Glutamatergic neuron (in vitro differentiated cells): ENCODE measurements at regions not wholly inside any gene's neighbourhood (a gene's known extent, or its start where the extent isn't known, plus 50 kb on each side); places are given as distances from the start of the nearest gene placed in this dataset.

ENCODE experiments used
- DNase-seq: peaks from one replicate; pipeline ENCODE4 v3.0.0; 2022
- H3K27ac Mint-ChIP-seq: one replicate; pipeline ENCODE4 v1.8.0; 2020; ENCODE audit warnings: mild to moderate bottlenecking, mixed read lengths, inconsistent platforms; ENCODE audit not compliant: unreplicated experiment
- H3K27me3 Mint-ChIP-seq: one replicate; pipeline ENCODE4 v1.8.0; 2020; ENCODE audit warnings: mild to moderate bottlenecking, moderate library complexity, mixed read lengths, inconsistent platforms; ENCODE audit not compliant: unreplicated experiment
- H3K36me3 Mint-ChIP-seq: one replicate; pipeline ENCODE4 v1.8.0; 2020; ENCODE audit warnings: mild to moderate bottlenecking, mixed read lengths, inconsistent platforms; ENCODE audit not compliant: unreplicated experiment
- H3K4me1 Mint-ChIP-seq: one replicate; pipeline ENCODE4 v1.8.0; 2020; ENCODE audit warnings: mild to moderate bottlenecking, low read depth, mixed read lengths, inconsistent platforms; ENCODE audit not compliant: unreplicated experiment
- H3K4me3 Mint-ChIP-seq: one replicate; pipeline ENCODE4 v1.8.0; 2020; ENCODE audit warnings: mild to moderate bottlenecking, mixed read lengths, inconsistent platforms; ENCODE audit not compliant: unreplicated experiment
- H3K9me3 Mint-ChIP-seq: one replicate; pipeline ENCODE4 v1.8.0; 2020; ENCODE audit warnings: mild to moderate bottlenecking, moderate library complexity, mixed read lengths, inconsistent platforms; ENCODE audit not compliant: unreplicated experiment
- CTCF ChIP-seq: fragments of 200-600 bp; sonication (generic); IDR thresholded peaks from one replicate; pipeline ENCODE4 v1.5.0; 2021; ENCODE audit not compliant: partially characterized antibody, unreplicated experiment

GRCh38 chr2:42969231-42970150, 177.1 kb upstream of the HAAO start:
- no peak overlapping the region for H3K27ac Mint-ChIP-seq

GRCh38 chr2:42967959-42968674, 175.7 kb upstream of the HAAO start:
- H3K9me3 Mint-ChIP-seq = no peaks in the 10 kb centered on the region
- H3K4me3 Mint-ChIP-seq = no peak overlapping the region
- DNase-seq = no peak
- no peak overlapping the region for H3K27ac Mint-ChIP-seq
- H3K36me3 Mint-ChIP-seq = no peaks in the 10 kb centered on the region
- H3K27me3 Mint-ChIP-seq = peaks cover 3% of the 10 kb centered on the region
- no peak for TF ChIP-seq CTCF
- no peaks in the 10 kb centered on the region for H3K4me1 Mint-ChIP-seq

More at GRCh38 chr2:42969231-42970150, 177.1 kb upstream of the HAAO start:
- TF ChIP-seq CTCF = no peak
- Mint-ChIP-seq H3K4me3 (no peak overlapping the region), H3K27me3 (peaks cover 7% of the 10 kb centered on the region), H3K36me3 (no peaks in the 10 kb centered on the region), H3K9me3 (no peaks in the 10 kb centered on the region), H3K4me1 (no peaks in the 10 kb centered on the region)
- DNase-seq = no peak

GRCh38 chr2:42965910-42966309, 173.5 kb upstream of the HAAO start:
- peaks cover 3% of the 10 kb centered on the region for H3K27me3 Mint-ChIP-seq
- no peak for DNase-seq
- no peak overlapping the region for H3K27ac Mint-ChIP-seq
- H3K4me1 Mint-ChIP-seq = peaks cover 7% of the 10 kb centered on the region
- no peak overlapping the region for H3K4me3 Mint-ChIP-seq
- TF ChIP-seq CTCF = no peak
- H3K36me3 Mint-ChIP-seq = no peaks in the 10 kb centered on the region
- H3K9me3 Mint-ChIP-seq = no peaks in the 10 kb centered on the region

GRCh38 chr2:42965196-42965595, 172.8 kb upstream of the HAAO start:
- no peaks in the 10 kb centered on the region for H3K36me3 Mint-ChIP-seq
- peaks cover 9% of the 10 kb centered on the region for H3K4me1 Mint-ChIP-seq
- peaks cover 3% of the 10 kb centered on the region for H3K27me3 Mint-ChIP-seq
- TF ChIP-seq CTCF = no peak
- DNase-seq = no peak
- H3K27ac Mint-ChIP-seq = no peak overlapping the region
- H3K4me3 Mint-ChIP-seq = no peak overlapping the region
- H3K9me3 Mint-ChIP-seq = no peaks in the 10 kb centered on the region
